ENCODE measurements at regions not wholly inside any gene's neighbourhood (a gene's known extent, or its start where the extent isn't known, plus 50 kb on each side); places are given as distances from the start of the nearest gene placed in this dataset.

- no peak for DNase-seq (ENCODE audit: low spot score)
These were observed 112.0 kb downstream of the TMCO5A start for GRCh38 chr15:38046257-38047051.

DNA sequence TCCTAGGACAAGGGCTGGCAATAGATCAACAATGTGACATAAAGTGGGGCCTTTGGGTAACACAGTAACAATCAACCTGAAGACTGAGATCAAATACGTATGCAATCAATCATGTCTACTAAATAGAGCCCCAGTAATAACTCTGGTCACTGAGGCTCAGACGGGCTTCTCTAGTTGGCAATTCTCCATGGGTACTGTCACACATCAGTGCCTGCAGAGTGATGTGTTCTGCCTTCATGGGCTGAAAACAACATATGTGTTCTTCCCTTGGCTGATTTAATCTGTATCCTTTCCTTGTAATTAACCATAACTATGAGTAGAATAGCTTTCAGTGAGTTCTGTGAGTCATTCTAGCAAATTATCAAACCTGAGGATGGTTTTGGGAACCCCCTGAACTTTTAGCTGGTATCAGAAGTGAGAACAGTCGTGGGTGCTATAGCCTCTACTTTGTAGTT is 113.6 kb downstream of the TMCO5A start:
- no peak for DNase-seq (ENCODE audit: low spot score)

GRCh38 chr15:38049891-38050290 is 115.5 kb downstream of the TMCO5A start:
- DNase-seq (ENCODE audit: low spot score): no peak

DNA sequence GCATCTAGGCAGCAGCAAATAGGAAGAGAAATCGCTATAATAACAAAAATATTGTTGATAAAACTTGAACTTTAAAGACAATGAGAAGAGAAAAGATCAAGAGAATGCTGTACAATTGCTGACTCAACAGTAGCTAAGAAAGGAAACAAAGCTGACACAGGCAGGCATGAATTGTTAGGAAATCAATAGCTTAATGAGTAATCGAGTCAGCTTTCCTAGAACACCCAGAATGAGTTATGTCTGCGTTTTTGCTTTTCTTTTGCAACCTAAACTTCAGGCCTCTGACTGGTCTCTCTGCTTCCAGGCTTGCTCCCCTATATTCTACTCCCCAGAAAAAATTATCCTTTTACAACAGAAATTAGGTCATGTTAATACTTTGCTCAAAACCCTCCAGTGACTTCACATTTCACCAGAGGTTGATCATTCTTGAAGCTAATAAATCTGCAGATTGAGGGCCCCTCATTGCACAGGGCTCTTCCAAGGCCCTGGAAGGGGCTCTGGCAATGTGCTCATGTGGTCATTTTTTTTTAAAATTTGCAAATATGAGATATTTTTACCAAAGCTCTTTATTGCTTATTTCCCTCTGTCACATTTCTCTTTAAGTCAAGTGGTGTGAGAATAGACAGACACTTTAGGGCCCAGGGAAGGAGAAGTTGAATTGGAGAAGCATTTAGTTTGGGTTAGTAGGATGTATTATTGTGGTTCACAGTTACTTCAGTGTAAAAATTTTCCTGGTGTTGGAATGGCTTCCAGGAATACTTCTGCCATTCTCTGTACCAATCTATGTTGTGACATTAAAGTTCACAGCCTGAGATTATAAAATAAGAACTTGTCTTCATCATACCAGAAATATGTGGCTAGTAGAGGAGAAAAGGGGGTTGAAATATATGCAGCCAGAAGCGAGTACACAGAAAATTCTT is 116.3 kb downstream of the TMCO5A start:
- peak; percentile 67 for DNase-seq (ENCODE audit: low spot score)

GRCh38 chr15:38053205-38053604 is 118.8 kb downstream of the TMCO5A start:
- no peak for DNase-seq (ENCODE audit: low spot score)

DNA sequence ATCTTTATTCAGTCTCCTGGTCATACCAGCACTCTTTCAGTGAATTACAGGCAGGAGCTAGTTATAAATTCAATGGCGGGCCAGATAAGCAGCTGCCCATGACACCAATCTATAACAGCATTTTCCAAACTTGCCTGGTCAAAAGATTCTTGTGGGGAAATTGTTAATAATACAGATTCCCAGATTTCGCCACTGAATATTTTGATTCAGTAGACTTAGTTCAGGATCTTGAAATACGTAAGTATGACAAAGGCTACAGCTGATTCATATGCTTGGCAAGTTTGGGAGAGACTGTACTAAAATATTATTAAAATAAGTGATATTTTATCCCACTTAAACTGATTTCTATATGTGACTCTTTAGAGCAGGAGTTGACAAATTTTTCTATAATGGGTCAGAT is 119.3 kb downstream of the TMCO5A start:
- no peak for DNase-seq (ENCODE audit: low spot score)

DNA sequence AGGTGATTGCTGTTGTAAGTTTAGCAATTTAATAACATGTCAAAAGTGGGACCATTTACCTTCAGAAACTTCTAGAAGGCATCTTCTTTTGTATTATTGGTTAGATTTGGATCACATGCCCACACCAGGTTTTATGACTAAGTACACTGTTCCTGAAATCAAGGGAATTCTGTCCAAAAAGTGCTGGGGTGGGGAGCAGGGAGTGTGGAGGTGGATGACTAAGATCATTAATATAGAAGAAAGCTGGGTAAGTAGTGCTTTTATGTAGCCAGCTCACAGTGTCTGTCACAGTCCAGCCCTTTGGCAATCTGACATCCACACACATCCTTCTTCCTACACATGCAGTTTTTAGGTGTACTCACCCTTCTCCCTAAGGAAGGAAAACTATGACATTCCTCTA is 120.0 kb downstream of the TMCO5A start:
- DNase-seq (ENCODE audit: low spot score): peak; percentile 54

DNA sequence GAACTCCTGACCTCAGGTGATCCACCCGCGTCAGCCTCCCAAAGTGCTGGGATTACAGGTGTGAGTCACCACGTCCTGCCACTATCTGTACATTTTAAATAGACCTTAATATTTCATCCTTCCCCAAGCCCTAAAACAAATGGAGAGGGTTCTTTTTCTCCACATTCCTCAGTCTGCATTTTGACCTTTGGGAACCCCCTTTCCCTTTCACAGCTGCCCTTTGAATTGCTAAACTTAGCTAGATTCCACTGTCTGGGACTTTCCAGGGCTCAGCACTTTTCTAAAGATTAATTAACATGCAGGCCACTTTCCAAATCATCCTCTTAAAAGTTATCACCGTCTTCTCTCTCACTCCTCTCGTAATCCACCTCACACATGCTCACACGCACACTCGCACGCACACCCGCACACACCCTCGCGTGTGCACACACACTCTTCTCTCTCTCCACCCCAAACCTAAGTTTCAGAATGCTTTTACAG is 124.2 kb downstream of the TMCO5A start:
- no peak for DNase-seq (ENCODE audit: low spot score)

GRCh38 chr15:38059665-38060064 is 125.2 kb downstream of the TMCO5A start:
- no peak for DNase-seq (ENCODE audit: low spot score)

- DNase-seq (ENCODE audit: low spot score): no peak
These were observed 127.6 kb downstream of the TMCO5A start for GRCh38 chr15:38061856-38062649.

DNA sequence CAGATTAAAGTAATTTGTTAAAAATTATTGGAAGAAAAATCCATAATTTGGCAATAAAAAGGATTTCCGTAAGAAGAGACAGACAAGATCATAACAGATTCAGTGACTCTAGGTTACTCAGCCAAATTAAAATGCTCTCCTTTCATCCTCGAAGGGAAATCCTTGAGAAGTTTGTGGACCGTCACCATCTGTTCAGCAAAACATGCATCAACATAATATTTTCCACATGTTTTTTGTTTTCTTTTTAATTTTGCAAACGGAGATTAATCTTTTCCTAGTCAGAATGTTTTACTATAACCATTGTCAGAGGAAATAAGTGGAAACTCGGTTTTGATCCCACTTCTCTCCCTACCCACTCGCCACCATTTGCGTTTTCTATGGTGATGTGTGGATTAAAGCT is 128.3 kb downstream of the TMCO5A start:
- DNase-seq (ENCODE audit: low spot score): peak; percentile 41

GRCh38 chr15:38065721-38066345 is 131.4 kb downstream of the TMCO5A start:
- DNase-seq (ENCODE audit: low spot score): no peak

DNA sequence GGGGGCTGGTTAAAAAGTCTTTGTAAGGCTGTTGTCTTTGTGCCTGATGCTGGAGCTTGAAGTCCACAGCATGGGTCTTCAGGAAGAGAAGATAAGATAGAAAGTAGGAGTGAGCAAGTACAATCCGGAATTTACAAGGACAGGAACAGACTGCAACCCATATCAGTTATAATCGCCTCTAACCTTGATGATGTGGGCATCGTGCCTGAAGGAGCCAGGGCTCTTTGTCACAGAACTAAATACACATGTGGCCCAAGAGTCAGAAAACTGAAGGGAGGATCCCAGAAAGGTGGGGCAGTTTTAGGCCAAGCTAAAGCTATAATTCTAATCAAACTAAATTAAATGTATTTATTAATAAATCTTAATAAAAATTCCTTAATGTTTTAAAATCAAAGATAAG is 132.2 kb downstream of the TMCO5A start:
- no peak for DNase-seq (ENCODE audit: low spot score)

DNA sequence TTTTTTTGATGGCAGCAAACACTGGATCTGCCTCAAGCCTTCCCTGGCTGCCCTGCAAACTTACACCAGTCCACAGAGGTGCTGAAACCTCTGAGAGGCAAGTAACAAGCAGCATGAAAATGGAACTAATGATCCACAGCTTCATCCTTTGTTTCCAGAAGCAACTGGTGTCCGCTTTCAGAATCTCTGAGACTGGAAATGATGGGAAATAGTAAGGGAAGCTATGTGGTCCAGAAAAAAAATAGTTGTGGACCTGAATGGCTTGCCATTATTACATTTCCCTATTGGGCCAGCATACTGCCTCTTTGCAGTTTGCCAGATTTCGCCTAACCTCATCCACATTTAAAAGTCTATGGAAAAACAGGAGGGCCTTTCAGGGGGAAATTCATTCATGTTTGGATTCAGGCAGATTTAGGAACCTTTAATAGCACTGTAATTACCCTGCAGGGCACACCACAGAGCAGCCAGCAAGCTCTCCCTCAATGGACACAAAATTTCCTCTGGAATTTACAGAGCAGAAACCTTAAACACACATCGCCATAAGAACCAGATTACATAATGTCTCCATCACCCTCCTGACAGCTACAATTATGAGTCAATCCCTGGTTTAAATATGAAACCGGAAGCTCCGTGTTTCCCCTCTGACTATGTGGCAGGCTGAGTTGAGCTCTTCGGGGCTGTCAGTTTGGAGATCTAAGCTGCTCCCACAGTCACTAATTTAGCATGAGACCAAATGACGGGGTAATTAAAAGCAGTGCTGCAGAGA is 134.4 kb downstream of the TMCO5A start:
- peak; percentile 69 for DNase-seq (ENCODE audit: low spot score)

DNA sequence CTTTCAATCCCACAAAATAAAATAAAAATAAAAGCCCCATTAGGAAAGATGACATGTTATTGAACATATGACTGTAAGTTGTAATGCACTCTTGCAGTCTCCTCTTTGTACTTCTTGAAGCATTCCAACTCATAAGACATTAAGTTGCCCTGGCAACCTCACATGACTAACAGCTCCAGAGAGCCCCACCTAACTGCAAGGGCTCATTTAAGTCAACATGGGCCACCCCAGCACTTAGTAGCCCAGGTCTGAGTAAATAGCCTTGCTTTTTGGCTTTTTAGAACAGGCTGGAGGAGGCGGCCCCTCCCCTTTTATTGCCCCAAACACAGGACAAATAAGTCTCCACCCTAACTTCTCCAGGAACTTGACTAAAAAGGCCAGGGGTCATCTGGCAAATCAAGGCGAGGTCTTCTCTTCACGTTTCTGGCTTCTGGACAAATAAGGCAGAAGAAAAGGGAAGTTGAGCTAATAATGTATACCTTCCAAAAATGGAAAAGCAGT is 135.1 kb downstream of the TMCO5A start:
- peak; percentile 75 for DNase-seq (ENCODE audit: low spot score)

DNA sequence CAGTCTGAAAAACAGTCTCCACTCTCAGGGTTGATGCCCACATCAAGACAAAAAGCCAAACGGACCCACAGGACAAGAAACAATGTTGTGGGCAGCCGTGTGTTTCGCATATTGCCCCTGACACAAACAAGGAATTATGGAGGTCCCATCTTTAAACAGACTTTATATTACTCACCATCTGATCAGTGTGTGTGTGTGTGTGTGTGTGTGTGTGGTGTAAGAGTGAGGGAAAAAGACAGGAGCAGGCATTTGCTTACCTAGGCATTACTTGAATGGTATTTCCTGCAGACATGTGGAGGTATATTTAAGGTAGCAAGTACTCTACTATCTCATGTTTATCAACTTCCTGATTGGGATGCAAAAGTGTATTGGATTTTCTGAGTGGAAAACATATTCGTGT is 136.3 kb downstream of the TMCO5A start:
- no peak for DNase-seq (ENCODE audit: low spot score)

- DNase-seq (ENCODE audit: low spot score): no peak
These were observed 137.0 kb downstream of the TMCO5A start for GRCh38 chr15:38071211-38071972.

- DNase-seq (ENCODE audit: low spot score): no peak
These were observed 137.5 kb downstream of the TMCO5A start for GRCh38 chr15:38072007-38072347.

GRCh38 chr15:38072348-38073177 is 138.1 kb downstream of the TMCO5A start:
- peak; percentile 72 for DNase-seq (ENCODE audit: low spot score)

Measured in AG08395 (cell line).